Ovary (tissue), 7 donors: ENCODE measurements at regions not wholly inside any gene's neighbourhood (a gene's known extent, or its start where the extent isn't known, plus 50 kb on each side); places are given as distances from the start of the nearest gene placed in this dataset.

Source experiments
- DNase-seq, 5 donors: peaks; one replicate each; pipeline ENCODE4 v3.0.0-alpha.2; 2019 to 2020
- H3K27ac ChIP-seq, 2 donors: fragments of 200-600 bp; one replicate each; pipeline versions ENCODE4 v1.5.1 to v1.8.0; 2019 to 2022
- H3K27me3 ChIP-seq: fragments of 200-600 bp; one replicate; pipeline ENCODE4 v1.8.0; 2022
- H3K36me3 ChIP-seq: fragments of 200-600 bp; sonication (generic); one replicate; pipeline ENCODE4 v1.5.1; 2019
- H3K4me1 ChIP-seq: one replicate; pipeline ENCODE4 v1.8.1; 2013; ENCODE audit warnings: mild to moderate bottlenecking, moderate library complexity; ENCODE audit not compliant: insufficient read depth
- H3K4me3 ChIP-seq: fragments of 200-600 bp; sonication (generic); one replicate; pipeline ENCODE4 v1.5.1; 2017
- H3K9me3 ChIP-seq, 2 donors: fragments of 200-600 bp in 1 of 2; sonication (generic) in 1 of 2; one replicate each; pipeline versions ENCODE4 v1.5.1 to v1.8.1; 2013 to 2019; ENCODE audit warnings: mild to moderate bottlenecking in 1 of 2, moderate library complexity in 1 of 2
- EP300 ChIP-seq: sonication (generic); formaldehyde crosslinking; IDR thresholded peaks from one replicate; pipeline ENCODE4 v1.6.1; 2017; ENCODE audit warnings: antibody characterized with exemption
- POLR2A ChIP-seq: fragments of 450-650 bp; IDR thresholded peaks from one replicate; pipeline ENCODE4 v1.6.1; 2017; ENCODE audit warnings: antibody characterized with exemption, mild to moderate bottlenecking, moderate library complexity
- WGBS, 3 donors: extraction: QIAGEN DNeasy Blood & Tissue Kit in 1 of 3; methylation state at CpG; one replicate each; pipeline versions ENCODE4 v1.1.5 to v1.1.7; 2013 to 2017; 5-methylcytosine and 5-hydroxymethylcytosine counted together
- intact Hi-C, 4 donors: fragments of 100-400 bp; cut with DNase I; formaldehyde crosslinking; loops; one replicate each; pipeline versions ENCODE4 v1.11.0 to v1.15.1; 2022 to 2023
- TF ChIP-seq, protein P1 (sequence below), 3 donors: fragments of 450-650 bp in 2 of 3; fragments of 200-600 bp in 1 of 3; IDR thresholded peaks; one replicate each; pipeline versions ENCODE4 v1.5.1 to v1.8.0; 2016 to 2022; ENCODE audit warnings: antibody characterized with exemption in 3 of 3, mild to moderate bottlenecking in 1 of 3
- donor health status: DM: no; HTN: no; CAD: no; lungs with moderate emphysema.
- donor health status: DM: no; HTN: no; CAD: no.
- donor health status: Bipolar disorder and iron deficiency.
- donor health status: DM: no; HTN: no; CAD: no.
- donor health status: DM: yes; HTN: yes; CAD: no.

DNA sequence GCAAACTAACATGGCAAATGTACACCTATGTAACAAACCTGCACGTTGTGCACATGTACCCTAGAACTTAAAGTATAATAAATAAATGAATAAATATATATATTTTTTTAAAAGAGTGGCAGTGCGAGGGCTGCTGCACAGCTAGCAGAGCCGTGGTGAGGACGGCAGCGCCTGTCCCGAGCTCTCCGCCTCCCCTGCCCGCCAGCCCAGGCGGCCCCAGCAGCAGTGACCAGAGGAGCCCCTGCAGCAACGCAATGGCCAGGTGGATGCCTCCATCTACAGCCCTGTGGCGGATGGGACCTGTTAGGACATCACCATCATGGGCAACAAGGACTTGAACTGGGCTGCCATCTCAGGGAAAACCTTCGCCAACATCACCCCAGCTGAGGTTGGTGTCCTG lies 351.9 kb downstream of the FAM72C start:
- no peak overlapping the region for H3K4me3 ChIP-seq
- no peak for DNase-seq
- no peaks in the 10 kb centered on the region for H3K4me1 ChIP-seq
- no peaks in the 10 kb centered on the region for H3K9me3 ChIP-seq
- no peak overlapping the region for H3K27ac ChIP-seq
- H3K27me3 ChIP-seq: no peaks in the 10 kb centered on the region
- WGBS, 3 donors: 73 to 84% (median 80%) methylated on average over 9 to 12 of the region's 12 CpGs
- intact Hi-C loops: no loop called here
- no peaks in the 10 kb centered on the region for H3K36me3 ChIP-seq
- TF ChIP-seq EP300 (no peak), POLR2A (no peak)
- TF ChIP-seq, protein P1, sequence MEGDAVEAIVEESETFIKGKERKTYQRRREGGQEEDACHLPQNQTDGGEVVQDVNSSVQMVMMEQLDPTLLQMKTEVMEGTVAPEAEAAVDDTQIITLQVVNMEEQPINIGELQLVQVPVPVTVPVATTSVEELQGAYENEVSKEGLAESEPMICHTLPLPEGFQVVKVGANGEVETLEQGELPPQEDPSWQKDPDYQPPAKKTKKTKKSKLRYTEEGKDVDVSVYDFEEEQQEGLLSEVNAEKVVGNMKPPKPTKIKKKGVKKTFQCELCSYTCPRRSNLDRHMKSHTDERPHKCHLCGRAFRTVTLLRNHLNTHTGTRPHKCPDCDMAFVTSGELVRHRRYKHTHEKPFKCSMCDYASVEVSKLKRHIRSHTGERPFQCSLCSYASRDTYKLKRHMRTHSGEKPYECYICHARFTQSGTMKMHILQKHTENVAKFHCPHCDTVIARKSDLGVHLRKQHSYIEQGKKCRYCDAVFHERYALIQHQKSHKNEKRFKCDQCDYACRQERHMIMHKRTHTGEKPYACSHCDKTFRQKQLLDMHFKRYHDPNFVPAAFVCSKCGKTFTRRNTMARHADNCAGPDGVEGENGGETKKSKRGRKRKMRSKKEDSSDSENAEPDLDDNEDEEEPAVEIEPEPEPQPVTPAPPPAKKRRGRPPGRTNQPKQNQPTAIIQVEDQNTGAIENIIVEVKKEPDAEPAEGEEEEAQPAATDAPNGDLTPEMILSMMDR (IDR thresholded peaks at IDR 0.05): no peak

DNA sequence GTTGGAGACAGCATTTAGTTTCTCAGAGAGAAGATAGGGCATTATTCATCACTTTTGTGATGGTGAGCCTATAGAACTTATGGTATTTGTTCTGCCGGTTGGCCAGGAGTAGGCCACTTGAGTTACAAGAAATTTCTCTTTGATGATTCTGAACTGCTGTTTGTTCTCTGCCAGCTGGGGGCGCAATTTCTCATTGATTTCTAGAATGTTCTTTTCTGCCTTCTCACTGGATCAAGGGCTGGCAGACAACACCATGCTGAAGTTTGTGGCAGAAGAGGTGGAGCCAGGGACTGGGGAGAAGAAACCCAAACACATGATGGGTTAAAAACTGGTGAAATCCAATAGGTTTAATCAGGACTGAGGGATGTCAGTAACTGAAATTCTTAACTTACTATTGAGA lies 360.6 kb downstream of the FAM72C start:
- no peaks in the 10 kb centered on the region for H3K9me3 ChIP-seq
- H3K4me3 ChIP-seq: no peak overlapping the region
- intact Hi-C loops: no loop called here
- no peak for DNase-seq
- no peak for TF ChIP-seq EP300
- no peaks in the 10 kb centered on the region for H3K36me3 ChIP-seq
- no peaks in the 10 kb centered on the region for H3K27me3 ChIP-seq
- H3K4me1 ChIP-seq: no peaks in the 10 kb centered on the region
- 34 to 43% (median 43%) methylated on average over 2 of the region's 2 CpGs for WGBS, 3 donors
- no peak overlapping the region for H3K27ac ChIP-seq

DNA sequence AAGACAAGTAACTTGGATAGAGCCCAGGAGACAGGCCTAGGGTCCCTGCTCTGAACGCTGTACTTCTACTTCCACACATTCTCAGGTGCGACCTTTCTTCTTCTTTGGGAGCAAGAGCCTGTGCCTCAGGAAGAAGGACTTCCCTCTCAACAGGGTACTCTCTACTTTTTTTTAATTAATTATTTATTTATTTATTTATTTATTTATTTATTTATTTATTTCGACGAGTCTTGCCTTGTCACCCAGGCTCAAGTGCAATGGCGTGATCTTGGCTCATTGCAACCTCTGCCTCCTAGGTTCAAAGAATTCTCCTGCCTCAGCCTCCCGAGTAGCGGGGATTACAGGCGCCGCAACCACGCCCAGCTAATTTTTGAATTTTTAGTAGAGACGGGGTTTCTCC lies 361.6 kb downstream of the FAM72C start:
- H3K4me3 ChIP-seq: no peak overlapping the region
- H3K27me3 ChIP-seq: no peaks in the 10 kb centered on the region
- no peaks in the 10 kb centered on the region for H3K9me3 ChIP-seq
- DNase-seq: no peak
- H3K4me1 ChIP-seq: no peaks in the 10 kb centered on the region
- no peak overlapping the region for H3K27ac ChIP-seq
- H3K36me3 ChIP-seq: no peaks in the 10 kb centered on the region
- intact Hi-C loops: no loop called here
- no peak for TF ChIP-seq POLR2A
- TF ChIP-seq, protein P1 (IDR thresholded peaks at IDR 0.05): no peak
- no peak for TF ChIP-seq EP300
- 80 to 90% (median 88%) methylated on average over 11 of the region's 11 CpGs for WGBS, 3 donors

DNA sequence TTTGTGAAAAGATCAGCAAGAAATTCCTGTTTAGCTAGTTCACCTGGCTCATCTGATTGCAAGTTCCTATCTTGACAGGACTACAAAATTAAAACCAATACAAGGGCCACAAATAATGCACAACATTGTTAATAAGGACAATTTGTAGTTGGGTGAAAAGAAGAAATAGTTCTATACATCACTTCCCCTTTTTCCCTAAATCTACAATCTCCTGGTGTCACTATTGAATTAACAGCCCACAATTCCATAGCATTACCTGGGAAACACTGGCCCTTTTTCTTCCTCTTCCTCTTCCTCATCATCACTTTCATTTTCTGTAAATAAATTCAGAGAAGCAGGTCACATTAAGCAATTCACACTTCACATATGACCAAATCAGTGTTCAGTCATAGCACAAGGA lies 366.9 kb downstream of the FAM72C start:
- intact Hi-C loops: loop anchor here in 1 of 4 donors (10.0 kb wide), 1 partner anchor 50 kb away; no protein-coding TSS in a partner anchor
- Histone ChIP-seq H3K27ac (no peak overlapping the region), H3K36me3 (no peaks in the 10 kb centered on the region), H3K4me3 (no peak overlapping the region), H3K27me3 (no peaks in the 10 kb centered on the region), H3K9me3 (no peaks in the 10 kb centered on the region), H3K4me1 (no peaks in the 10 kb centered on the region)
- TF ChIP-seq, protein P1 (IDR thresholded peaks at IDR 0.05): no peak
- TF ChIP-seq EP300 (no peak), POLR2A (no peak)
- DNase-seq: no peak

DNA sequence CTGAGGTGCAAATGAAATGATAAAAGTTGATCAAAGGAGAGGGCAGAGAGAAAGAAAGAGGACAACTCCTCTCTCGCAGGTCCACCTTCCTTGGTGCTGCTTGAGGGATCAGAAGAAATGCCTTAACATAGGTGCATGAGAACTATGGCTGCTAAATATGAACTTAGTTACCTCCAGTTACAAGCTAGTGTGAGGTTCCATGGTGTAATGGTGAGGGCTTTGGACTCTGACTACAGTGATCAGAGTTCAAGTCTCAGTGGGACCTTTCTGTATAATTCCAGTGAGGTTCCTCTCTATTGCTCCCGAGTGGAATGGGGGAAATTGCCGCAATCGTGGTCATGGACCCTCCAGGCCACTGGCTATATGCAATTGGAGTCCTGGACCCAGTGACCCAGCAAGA lies 387.3 kb downstream of the FAM72C start:
- 66 to 75% (median 74%) methylated on average over 4 of the region's 4 CpGs for WGBS, 3 donors
- no peak overlapping the region for H3K4me3 ChIP-seq
- TF ChIP-seq, protein P1 (IDR thresholded peaks at IDR 0.05): no peak
- TF ChIP-seq EP300: no peak
- no peak for TF ChIP-seq POLR2A
- no peaks in the 10 kb centered on the region for H3K9me3 ChIP-seq
- DNase-seq: no peak
- no peaks in the 10 kb centered on the region for H3K36me3 ChIP-seq
- no peak overlapping the region for H3K27ac ChIP-seq
- no peaks in the 10 kb centered on the region for H3K27me3 ChIP-seq
- intact Hi-C loops: no loop called here
- H3K4me1 ChIP-seq: no peaks in the 10 kb centered on the region
